HL-60 (cell line): ENCODE measurements at regions not wholly inside any gene's neighbourhood (a gene's known extent, or its start where the extent isn't known, plus 50 kb on each side); places are given as distances from the start of the nearest gene placed in this dataset.

Experiments used
- DNase-seq, 2 experiments: peaks; one replicate each; pipeline ENCODE4 v3.0.0-alpha.2; 2010 to 2020; ENCODE audit warnings: low read depth in 1 of 2, low spot score in 1 of 2
- H3K27ac ChIP-seq: fragments of 250-450 bp; sonication (Bioruptor Pico); replicated peaks from 2 replicates; pipeline ENCODE4 v1.5.1; 2020; ENCODE audit warnings: mild to moderate bottlenecking, moderate library complexity
- H3K27me3 ChIP-seq: fragments of 250-450 bp; sonication (Bioruptor Pico); 2 replicates; pipeline ENCODE4 v1.5.1; 2021; ENCODE audit warnings: mild to moderate bottlenecking, moderate library complexity; ENCODE audit not compliant: insufficient read depth, poor library complexity, severe bottlenecking
- H3K4me3 ChIP-seq: replicated peaks from 2 replicates; pipeline ENCODE4 v1.5.1; 2011; ENCODE audit warnings: mild to moderate bottlenecking, control low read depth, low read length; ENCODE audit not compliant: insufficient read depth
- GABPA ChIP-seq: IDR thresholded peaks from 2 replicates; pipeline ENCODE4 v1.6.1; 2012; ENCODE audit warnings: low read depth
- POLR2AphosphoS5 ChIP-seq: IDR thresholded peaks from 2 replicates; pipeline ENCODE4 v1.6.1; 2012; ENCODE audit warnings: low read depth
- SPI1 ChIP-seq: IDR thresholded peaks from 2 replicates; pipeline ENCODE4 v1.6.1; 2012; ENCODE audit warnings: low read depth, mild to moderate bottlenecking, borderline replicate concordance
- TF ChIP-seq, protein P1 (sequence below): IDR thresholded peaks from one replicate; pipeline ENCODE4 v1.5.1; 2011; ENCODE audit warnings: low read length, control low read depth, inconsistent platforms; ENCODE audit not compliant: insufficient read depth
- TF ChIP-seq, protein P2 (sequence below): IDR thresholded peaks from 2 replicates; pipeline ENCODE4 v1.6.1; 2012; ENCODE audit warnings: low read depth; ENCODE audit not compliant: insufficient replicate concordance

DNA sequence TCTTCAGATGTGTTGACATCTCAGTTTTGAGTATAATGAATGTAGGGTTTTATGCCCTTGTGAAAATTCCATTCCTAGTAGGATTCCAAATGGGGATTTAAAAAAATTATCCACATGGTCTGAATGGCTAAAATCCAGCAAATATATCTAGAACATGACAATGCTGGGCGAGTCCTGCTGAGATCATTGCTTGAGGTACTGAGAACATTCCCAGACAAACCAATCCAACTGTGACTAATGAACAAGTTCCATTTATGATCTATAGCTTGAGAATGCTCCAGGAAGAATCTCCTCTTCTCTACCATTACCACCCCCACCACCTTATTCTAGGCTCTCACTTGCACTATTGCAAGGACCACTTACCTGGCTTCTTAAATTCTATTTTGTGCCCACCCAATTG, 77.2 kb upstream of the IL1RAPL2 start:
- DNase-seq = no peak
- no peak overlapping the region for H3K4me3 ChIP-seq
- H3K27me3 ChIP-seq = no peaks in the 10 kb centered on the region
- TF ChIP-seq, protein P1, sequence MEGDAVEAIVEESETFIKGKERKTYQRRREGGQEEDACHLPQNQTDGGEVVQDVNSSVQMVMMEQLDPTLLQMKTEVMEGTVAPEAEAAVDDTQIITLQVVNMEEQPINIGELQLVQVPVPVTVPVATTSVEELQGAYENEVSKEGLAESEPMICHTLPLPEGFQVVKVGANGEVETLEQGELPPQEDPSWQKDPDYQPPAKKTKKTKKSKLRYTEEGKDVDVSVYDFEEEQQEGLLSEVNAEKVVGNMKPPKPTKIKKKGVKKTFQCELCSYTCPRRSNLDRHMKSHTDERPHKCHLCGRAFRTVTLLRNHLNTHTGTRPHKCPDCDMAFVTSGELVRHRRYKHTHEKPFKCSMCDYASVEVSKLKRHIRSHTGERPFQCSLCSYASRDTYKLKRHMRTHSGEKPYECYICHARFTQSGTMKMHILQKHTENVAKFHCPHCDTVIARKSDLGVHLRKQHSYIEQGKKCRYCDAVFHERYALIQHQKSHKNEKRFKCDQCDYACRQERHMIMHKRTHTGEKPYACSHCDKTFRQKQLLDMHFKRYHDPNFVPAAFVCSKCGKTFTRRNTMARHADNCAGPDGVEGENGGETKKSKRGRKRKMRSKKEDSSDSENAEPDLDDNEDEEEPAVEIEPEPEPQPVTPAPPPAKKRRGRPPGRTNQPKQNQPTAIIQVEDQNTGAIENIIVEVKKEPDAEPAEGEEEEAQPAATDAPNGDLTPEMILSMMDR = no peak
- TF ChIP-seq SPI1 = no peak
- no peak for TF ChIP-seq GABPA
- no peak for TF ChIP-seq POLR2AphosphoS5
- TF ChIP-seq, protein P2, sequence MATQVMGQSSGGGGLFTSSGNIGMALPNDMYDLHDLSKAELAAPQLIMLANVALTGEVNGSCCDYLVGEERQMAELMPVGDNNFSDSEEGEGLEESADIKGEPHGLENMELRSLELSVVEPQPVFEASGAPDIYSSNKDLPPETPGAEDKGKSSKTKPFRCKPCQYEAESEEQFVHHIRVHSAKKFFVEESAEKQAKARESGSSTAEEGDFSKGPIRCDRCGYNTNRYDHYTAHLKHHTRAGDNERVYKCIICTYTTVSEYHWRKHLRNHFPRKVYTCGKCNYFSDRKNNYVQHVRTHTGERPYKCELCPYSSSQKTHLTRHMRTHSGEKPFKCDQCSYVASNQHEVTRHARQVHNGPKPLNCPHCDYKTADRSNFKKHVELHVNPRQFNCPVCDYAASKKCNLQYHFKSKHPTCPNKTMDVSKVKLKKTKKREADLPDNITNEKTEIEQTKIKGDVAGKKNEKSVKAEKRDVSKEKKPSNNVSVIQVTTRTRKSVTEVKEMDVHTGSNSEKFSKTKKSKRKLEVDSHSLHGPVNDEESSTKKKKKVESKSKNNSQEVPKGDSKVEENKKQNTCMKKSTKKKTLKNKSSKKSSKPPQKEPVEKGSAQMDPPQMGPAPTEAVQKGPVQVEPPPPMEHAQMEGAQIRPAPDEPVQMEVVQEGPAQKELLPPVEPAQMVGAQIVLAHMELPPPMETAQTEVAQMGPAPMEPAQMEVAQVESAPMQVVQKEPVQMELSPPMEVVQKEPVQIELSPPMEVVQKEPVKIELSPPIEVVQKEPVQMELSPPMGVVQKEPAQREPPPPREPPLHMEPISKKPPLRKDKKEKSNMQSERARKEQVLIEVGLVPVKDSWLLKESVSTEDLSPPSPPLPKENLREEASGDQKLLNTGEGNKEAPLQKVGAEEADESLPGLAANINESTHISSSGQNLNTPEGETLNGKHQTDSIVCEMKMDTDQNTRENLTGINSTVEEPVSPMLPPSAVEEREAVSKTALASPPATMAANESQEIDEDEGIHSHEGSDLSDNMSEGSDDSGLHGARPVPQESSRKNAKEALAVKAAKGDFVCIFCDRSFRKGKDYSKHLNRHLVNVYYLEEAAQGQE = no peak
- H3K27ac ChIP-seq = no peak overlapping the region

DNA sequence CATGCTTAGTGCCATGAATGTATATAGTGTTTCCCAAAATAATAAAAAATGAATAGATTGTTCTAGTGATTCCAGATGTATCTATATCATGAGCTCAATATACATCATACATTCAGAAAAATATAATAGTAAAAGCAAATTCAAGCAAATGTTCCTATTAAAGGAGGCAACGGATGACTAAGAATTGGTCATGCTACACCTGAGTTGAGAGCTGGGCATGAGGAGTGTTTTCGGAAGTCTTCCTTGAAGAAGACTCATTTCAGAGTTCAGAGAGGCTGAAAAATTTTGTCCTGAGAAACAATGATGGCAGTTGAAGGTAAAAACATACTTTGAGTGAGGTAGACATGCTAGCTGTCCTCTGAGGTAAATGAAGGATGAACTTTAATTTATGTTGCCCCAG, 79.3 kb upstream of the IL1RAPL2 start:
- TF ChIP-seq SPI1 (no peak), GABPA (no peak), POLR2AphosphoS5 (no peak)
- TF ChIP-seq, protein P1 = no peak
- TF ChIP-seq, protein P2 = no peak

DNA sequence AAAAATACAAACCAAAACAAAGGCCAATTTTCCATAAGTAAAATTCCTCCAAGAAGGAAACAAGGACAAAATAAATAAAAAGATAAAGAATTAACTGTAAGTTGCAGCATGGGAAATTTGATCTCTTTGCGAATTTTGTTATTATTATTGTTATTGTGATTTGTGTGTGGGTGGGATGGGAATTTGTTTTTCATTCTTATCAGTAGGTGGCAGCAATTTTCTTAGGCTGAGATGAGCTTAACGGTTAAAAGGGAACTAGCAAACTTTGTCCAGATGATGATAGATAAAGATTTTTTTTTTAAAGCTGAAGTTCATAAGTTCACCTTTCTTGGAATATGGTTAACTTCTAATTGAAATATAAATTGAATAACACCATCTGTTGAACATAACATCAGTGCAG, 83.2 kb upstream of the IL1RAPL2 start:
- no peak for DNase-seq
- no peak overlapping the region for H3K27ac ChIP-seq
- H3K4me3 ChIP-seq = no peak overlapping the region
- TF ChIP-seq GABPA (no peak), SPI1 (no peak), POLR2AphosphoS5 (no peak)
- TF ChIP-seq, protein P2 = no peak
- TF ChIP-seq, protein P1 = no peak
- H3K27me3 ChIP-seq = no peaks in the 10 kb centered on the region

More for the DNA sequence above, 79.3 kb upstream of the IL1RAPL2 start:
- no peak overlapping the region for H3K27ac ChIP-seq
- DNase-seq = no peak
- H3K27me3 ChIP-seq = no peaks in the 10 kb centered on the region
- no peak overlapping the region for H3K4me3 ChIP-seq
